ENCODE measurements at regions not wholly inside any gene's neighbourhood (a gene's known extent, or its start where the extent isn't known, plus 50 kb on each side); places are given as distances from the start of the nearest gene placed in this dataset.
A peak's percentile ranks its signal among the peaks of the same experiment; 100 is the strongest.

- WGBS (ENCODE audit: missing lambda C conversion rate): 25% methylated on average over 3 of the region's 3 CpGs
- ChIA-PET CTCF (interaction anchor here (2.3 kb wide), 1 partner anchor 241 kb away, joined by 7 read pairs; no protein-coding TSS in a partner anchor), POLR2A (no interaction called here)
- FAIRE-seq (peak; percentile 79), ATAC-seq (no peak), DNase-seq (ENCODE audit: low read depth in 1 of 2, low spot score in 1 of 2) (no peak)
- Histone ChIP-seq H3K4me1 (peaks cover 56% of the 10 kb centered on the region), H3K4me2 (peak overlapping the region; percentile 9; the same call in 2 of the 3 replicates), H3K9me3 (no peaks in the 10 kb centered on the region), H3K27ac (peak overlapping the region in 1 of 2 experiments; percentile 23; a peak in 1 of 6 replicates), H3K4me3 (no peak overlapping the region)
- TF ChIP-seq GATA3 (IDR thresholded peaks at IDR 0.05; ENCODE audit: borderline replicate concordance): 0 out of 2 replicates have a peak, but pooled peaks have one; percentile 12
- no peak for TF ChIP-seq POLR2A (IDR thresholded peaks at IDR 0.05; ENCODE audit: low read length)
Observed at GRCh38 chrX:45756557-45756956, 555.9 kb upstream of the DIPK2B start.

DNA sequence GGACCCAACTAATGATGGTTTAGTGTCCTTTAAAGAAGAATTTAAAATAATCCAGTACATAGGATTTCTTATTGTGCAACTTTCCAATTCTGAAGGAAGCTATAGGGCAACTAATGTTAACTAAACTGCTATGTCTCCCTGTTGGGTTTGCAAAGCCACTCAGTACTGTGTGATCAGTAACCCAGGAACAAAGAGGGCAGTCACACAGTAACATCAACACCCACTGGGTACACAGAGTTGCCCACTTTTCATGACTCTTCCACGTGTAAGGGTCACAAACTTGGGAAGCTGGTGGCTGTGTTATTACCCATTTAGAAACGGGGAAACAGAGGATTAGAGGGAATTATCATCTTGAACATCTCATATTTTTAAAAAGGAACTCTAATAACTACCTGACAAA, 555.0 kb upstream of the DIPK2B start:
- no peak for TF ChIP-seq NPAS2 (CRISPR knock-in tag; IDR thresholded peaks at IDR 0.05; ENCODE audit: borderline replicate concordance)
- TF ChIP-seq SREBF2 (IDR thresholded peaks at IDR 0.05): no peak
- TF ChIP-seq TP53 (CRISPR knock-in tag; IDR thresholded peaks at IDR 0.05): no peak
- TF ChIP-seq MAFK (IDR thresholded peaks at IDR 0.05; ENCODE audit: partially characterized antibody): no peak
- TF ChIP-seq RARB (CRISPR knock-in tag; IDR thresholded peaks at IDR 0.05): no peak
- no peak for TF ChIP-seq REST (IDR thresholded peaks at IDR 0.05)
- TF ChIP-seq FOSL2 (IDR thresholded peaks at IDR 0.05): no peak
- no peak for TF ChIP-seq FOSL2 (CRISPR knock-in tag; IDR thresholded peaks at IDR 0.05)
- TF ChIP-seq POLR2AphosphoS2 (conservative IDR thresholded peaks at IDR 0.05; ENCODE audit: low read length): no peak
- no peak for TF ChIP-seq PHF8 (IDR thresholded peaks at IDR 0.05; ENCODE audit: borderline replicate concordance, low read depth)
- no peak for TF ChIP-seq HOXB13 (CRISPR knock-in tag; IDR thresholded peaks at IDR 0.05; ENCODE audit: low read depth)
- TF ChIP-seq BHLHE40 (IDR thresholded peaks at IDR 0.05; ENCODE audit: low read depth, low read length): no peak
- TF ChIP-seq CHD2 (IDR thresholded peaks at IDR 0.05; ENCODE audit: low read length, partially characterized antibody): no peak
- no peak for TF ChIP-seq CBX2 (IDR thresholded peaks at IDR 0.05; ENCODE audit: borderline replicate concordance, low read depth)
- TF ChIP-seq, protein P1, sequence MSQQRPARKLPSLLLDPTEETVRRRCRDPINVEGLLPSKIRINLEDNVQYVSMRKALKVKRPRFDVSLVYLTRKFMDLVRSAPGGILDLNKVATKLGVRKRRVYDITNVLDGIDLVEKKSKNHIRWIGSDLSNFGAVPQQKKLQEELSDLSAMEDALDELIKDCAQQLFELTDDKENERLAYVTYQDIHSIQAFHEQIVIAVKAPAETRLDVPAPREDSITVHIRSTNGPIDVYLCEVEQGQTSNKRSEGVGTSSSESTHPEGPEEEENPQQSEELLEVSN (IDR thresholded peaks at IDR 0.05; ENCODE audit: borderline replicate concordance, low read depth): no peak
- TF ChIP-seq, protein P2, sequence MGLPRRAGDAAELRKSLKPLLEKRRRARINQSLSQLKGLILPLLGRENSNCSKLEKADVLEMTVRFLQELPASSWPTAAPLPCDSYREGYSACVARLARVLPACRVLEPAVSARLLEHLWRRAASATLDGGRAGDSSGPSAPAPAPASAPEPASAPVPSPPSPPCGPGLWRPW (IDR thresholded peaks at IDR 0.05): no peak
- TF ChIP-seq POLR2A (IDR thresholded peaks at IDR 0.05; ENCODE audit: low read length): no peak
- TF ChIP-seq NFE2L2 (conservative IDR thresholded peaks at IDR 0.05; ENCODE audit: low read length): no peak
- TF ChIP-seq MYC (IDR thresholded peaks at IDR 0.05; ENCODE audit: borderline replicate concordance, low read length): no peak
- no peak for TF ChIP-seq ZSCAN20 (CRISPR knock-in tag; IDR thresholded peaks at IDR 0.05)
- CTCF ChIA-PET: interaction anchor here (2.5 kb wide), 1 partner anchor 240 kb away, joined by 10 read pairs; no protein-coding TSS in a partner anchor
- FAIRE-seq (peak; percentile 84), DNase-seq (ENCODE audit: low read depth in 1 of 2, low spot score in 1 of 2) (no peak), ATAC-seq (no peak)
- H3K27ac ChIP-seq: peak overlapping the region in 1 of 2 experiments; percentile 40; a peak in 1 of 6 replicates
- WGBS (ENCODE audit: missing lambda C conversion rate): 55% methylated on average over 2 of the region's 2 CpGs
- H3K4me2 ChIP-seq: peak overlapping the region; percentile 9; the same call in 1 of the 3 replicates
- POLR2A ChIA-PET: no interaction called here
- H3K4me1 ChIP-seq: peaks cover 64% of the 10 kb centered on the region
- no peaks in the 10 kb centered on the region for H3K9me3 ChIP-seq
- no peak overlapping the region for H3K4me3 ChIP-seq

GRCh38 chrX:45751156-45751555, 550.5 kb upstream of the DIPK2B start:
- peaks cover 58% of the 10 kb centered on the region for H3K4me1 ChIP-seq
- H3K9me3 ChIP-seq: no peaks in the 10 kb centered on the region
- no peak overlapping the region for H3K4me2 ChIP-seq
- no peak for TF ChIP-seq MAFK (IDR thresholded peaks at IDR 0.05; ENCODE audit: partially characterized antibody)
- TF ChIP-seq NFE2L2 (conservative IDR thresholded peaks at IDR 0.05; ENCODE audit: low read length): no peak
- ATAC-seq (no peak), DNase-seq (ENCODE audit: low read depth in 1 of 2, low spot score in 1 of 2) (no peak), FAIRE-seq (no peak)
- no peak overlapping the region for H3K27ac ChIP-seq
- WGBS (ENCODE audit: missing lambda C conversion rate): 39% methylated on average over 3 of the region's 3 CpGs
- ChIA-PET CTCF (interaction anchor here (0.9 to 1.0 kb wide), 2 partner anchors 9 to 236 kb away, joined by 3 to 5 read pairs; no protein-coding TSS in a partner anchor), POLR2A (no interaction called here)
- no peak overlapping the region for H3K4me3 ChIP-seq
